ENCODE measurements at regions not wholly inside any gene's neighbourhood (a gene's known extent, or its start where the extent isn't known, plus 50 kb on each side); places are given as distances from the start of the nearest gene placed in this dataset.

- DNase-seq, result no peak
- Mint-ChIP-seq H3K27me3 (ENCODE audit: unreplicated experiment) (no peaks in the 10 kb centered on the region), H3K9me3 (ENCODE audit: unreplicated experiment) (peaks cover 2% of the 10 kb centered on the region), H3K4me1 (ENCODE audit: low read depth, unreplicated experiment) (no peaks in the 10 kb centered on the region), H3K36me3 (ENCODE audit: unreplicated experiment) (peaks cover 6% of the 10 kb centered on the region), H3K4me3 (ENCODE audit: unreplicated experiment) (no peak overlapping the region), H3K27ac (ENCODE audit: unreplicated experiment) (no peak overlapping the region)
- no peak for TF ChIP-seq CTCF (IDR thresholded peaks at IDR 0.05; ENCODE audit: partially characterized antibody, unreplicated experiment)
Measured at GRCh38 chr6:103396768-103397167, 1463.0 kb downstream of the HACE1 start.

- no peak for DNase-seq
- Mint-ChIP-seq H3K36me3 (ENCODE audit: unreplicated experiment) (no peaks in the 10 kb centered on the region), H3K27ac (ENCODE audit: unreplicated experiment) (no peak overlapping the region), H3K4me1 (ENCODE audit: low read depth, unreplicated experiment) (no peaks in the 10 kb centered on the region), H3K4me3 (ENCODE audit: unreplicated experiment) (no peak overlapping the region), H3K27me3 (ENCODE audit: unreplicated experiment) (no peaks in the 10 kb centered on the region), H3K9me3 (ENCODE audit: unreplicated experiment) (no peaks in the 10 kb centered on the region)
- no peak for TF ChIP-seq CTCF (IDR thresholded peaks at IDR 0.05; ENCODE audit: partially characterized antibody, unreplicated experiment)
Measured at GRCh38 chr6:103379272-103379671, 1480.4 kb downstream of the HACE1 start.

- Mint-ChIP-seq H3K36me3 (ENCODE audit: unreplicated experiment) (no peaks in the 10 kb centered on the region), H3K27ac (ENCODE audit: unreplicated experiment) (no peak overlapping the region), H3K27me3 (ENCODE audit: unreplicated experiment) (peaks cover 2% of the 10 kb centered on the region), H3K4me1 (ENCODE audit: low read depth, unreplicated experiment) (no peaks in the 10 kb centered on the region), H3K4me3 (ENCODE audit: unreplicated experiment) (no peak overlapping the region), H3K9me3 (ENCODE audit: unreplicated experiment) (no peaks in the 10 kb centered on the region)
- no peak for TF ChIP-seq CTCF (IDR thresholded peaks at IDR 0.05; ENCODE audit: partially characterized antibody, unreplicated experiment)
- DNase-seq, result no peak
Measured at GRCh38 chr6:103367212-103367611, 1492.5 kb downstream of the HACE1 start.

- Mint-ChIP-seq H3K36me3 (ENCODE audit: unreplicated experiment) (no peaks in the 10 kb centered on the region), H3K9me3 (ENCODE audit: unreplicated experiment) (peaks cover 2% of the 10 kb centered on the region), H3K27me3 (ENCODE audit: unreplicated experiment) (peaks cover 1% of the 10 kb centered on the region), H3K4me1 (ENCODE audit: low read depth, unreplicated experiment) (no peaks in the 10 kb centered on the region), H3K4me3 (ENCODE audit: unreplicated experiment) (no peak overlapping the region), H3K27ac (ENCODE audit: unreplicated experiment) (no peak overlapping the region)
- TF ChIP-seq CTCF (IDR thresholded peaks at IDR 0.05; ENCODE audit: partially characterized antibody, unreplicated experiment), result no peak
- no peak for DNase-seq
Measured at GRCh38 chr6:103356531-103356930, 1503.2 kb downstream of the HACE1 start.

- no peak for TF ChIP-seq CTCF (IDR thresholded peaks at IDR 0.05; ENCODE audit: partially characterized antibody, unreplicated experiment)
- H3K4me1 Mint-ChIP-seq (ENCODE audit: low read depth, unreplicated experiment), result no peaks in the 10 kb centered on the region
- no peak for DNase-seq
- H3K4me3 Mint-ChIP-seq (ENCODE audit: unreplicated experiment), result no peak overlapping the region
- H3K27me3 Mint-ChIP-seq (ENCODE audit: unreplicated experiment), result no peaks in the 10 kb centered on the region
- H3K36me3 Mint-ChIP-seq (ENCODE audit: unreplicated experiment), result no peaks in the 10 kb centered on the region
- H3K9me3 Mint-ChIP-seq (ENCODE audit: unreplicated experiment), result no peaks in the 10 kb centered on the region
- no peak overlapping the region for H3K27ac Mint-ChIP-seq (ENCODE audit: unreplicated experiment)
Measured at GRCh38 chr6:103344554-103345163, 1515.1 kb downstream of the HACE1 start.

Measured in glutamatergic neuron (in vitro differentiated cells).